ENCODE measurements at regions not wholly inside any gene's neighbourhood (a gene's known extent, or its start where the extent isn't known, plus 50 kb on each side); places are given as distances from the start of the nearest gene placed in this dataset.
"Not testable (repeated sequence)": the region's sequence is repeated elsewhere in the genome, so short reads cannot be mapped to it uniquely, and the experiment has no call there.

GRCh38 chr19:31881988-31882387 lies 463.4 kb upstream of the ZNF507 start:
- H3K27ac Mint-ChIP-seq, result no peak overlapping the region
- no peak overlapping the region for H3K4me3 Mint-ChIP-seq
- H3K27me3 Mint-ChIP-seq (ENCODE audit: low read depth), result no peaks in the 10 kb centered on the region
- H3K36me3 Mint-ChIP-seq (ENCODE audit: low read depth), result no peaks in the 10 kb centered on the region
- H3K4me1 Mint-ChIP-seq (ENCODE audit: low read depth), result no peaks in the 10 kb centered on the region
- H3K9me3 Mint-ChIP-seq, result peaks cover 17% of the 10 kb centered on the region

GRCh38 chr19:31882709-31883108 lies 462.7 kb upstream of the ZNF507 start:
- H3K9me3 Mint-ChIP-seq, result peaks cover 13% of the 10 kb centered on the region
- no peak overlapping the region for H3K4me3 Mint-ChIP-seq
- no peak overlapping the region for H3K27ac Mint-ChIP-seq
- no peaks in the 10 kb centered on the region for H3K4me1 Mint-ChIP-seq (ENCODE audit: low read depth)
- no peaks in the 10 kb centered on the region for H3K36me3 Mint-ChIP-seq (ENCODE audit: low read depth)
- no peaks in the 10 kb centered on the region for H3K27me3 Mint-ChIP-seq (ENCODE audit: low read depth)

GRCh38 chr19:31883296-31883990 lies 462.0 kb upstream of the ZNF507 start:
- Mint-ChIP-seq H3K4me1 (ENCODE audit: low read depth) (no peaks in the 10 kb centered on the region), H3K4me3 (no peak overlapping the region), H3K9me3 (peaks cover 13% of the 10 kb centered on the region), H3K27me3 (ENCODE audit: low read depth) (no peaks in the 10 kb centered on the region), H3K27ac (no peak overlapping the region), H3K36me3 (ENCODE audit: low read depth) (no peaks in the 10 kb centered on the region)

GRCh38 chr19:31885280-31885853 lies 460.0 kb upstream of the ZNF507 start:
- Mint-ChIP-seq H3K36me3 (ENCODE audit: low read depth) (no peaks in the 10 kb centered on the region), H3K4me3 (no peak overlapping the region)

DNA sequence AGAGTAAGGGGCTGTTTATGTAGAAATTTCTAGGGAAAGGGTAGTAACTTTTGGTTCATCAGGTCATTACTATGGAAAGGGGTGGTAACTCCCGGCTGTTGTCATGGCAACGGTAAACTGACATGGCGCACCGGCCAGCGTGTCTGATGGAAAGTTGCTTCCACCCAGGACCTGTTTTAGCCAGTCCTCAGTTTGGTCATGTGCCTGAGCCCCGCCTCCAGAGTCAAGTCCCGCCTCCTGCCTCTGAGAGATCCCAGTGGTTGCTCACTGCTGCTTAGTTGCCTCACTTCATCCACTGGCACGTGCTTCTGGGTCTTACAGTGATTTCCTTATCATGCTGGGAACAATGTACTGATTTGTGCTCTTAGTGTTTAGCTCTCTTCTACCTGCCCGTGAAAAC lies 455.2 kb upstream of the ZNF507 start:
- H3K9me3 Mint-ChIP-seq, result peaks cover 19% of the 10 kb centered on the region
- no peaks in the 10 kb centered on the region for H3K27me3 Mint-ChIP-seq (ENCODE audit: low read depth)
- H3K27ac Mint-ChIP-seq, result no peak overlapping the region
- no peaks in the 10 kb centered on the region for H3K36me3 Mint-ChIP-seq (ENCODE audit: low read depth)
- H3K4me3 Mint-ChIP-seq, result no peak overlapping the region
- H3K4me1 Mint-ChIP-seq (ENCODE audit: low read depth), result no peaks in the 10 kb centered on the region

More at GRCh38 chr19:31885280-31885853, 460.0 kb upstream of the ZNF507 start:
- Mint-ChIP-seq H3K27ac (no peak overlapping the region), H3K4me1 (ENCODE audit: low read depth) (no peaks in the 10 kb centered on the region), H3K27me3 (ENCODE audit: low read depth) (no peaks in the 10 kb centered on the region), H3K9me3 (peaks cover 20% of the 10 kb centered on the region)

GRCh38 chr19:31892060-31892459 lies 453.4 kb upstream of the ZNF507 start:
- no peaks in the 10 kb centered on the region for H3K36me3 Mint-ChIP-seq (ENCODE audit: low read depth)
- no peak overlapping the region for H3K4me3 Mint-ChIP-seq
- peaks cover 19% of the 10 kb centered on the region for H3K9me3 Mint-ChIP-seq
- no peaks in the 10 kb centered on the region for H3K27me3 Mint-ChIP-seq (ENCODE audit: low read depth)
- H3K27ac Mint-ChIP-seq, result no peak overlapping the region
- no peaks in the 10 kb centered on the region for H3K4me1 Mint-ChIP-seq (ENCODE audit: low read depth)

DNA sequence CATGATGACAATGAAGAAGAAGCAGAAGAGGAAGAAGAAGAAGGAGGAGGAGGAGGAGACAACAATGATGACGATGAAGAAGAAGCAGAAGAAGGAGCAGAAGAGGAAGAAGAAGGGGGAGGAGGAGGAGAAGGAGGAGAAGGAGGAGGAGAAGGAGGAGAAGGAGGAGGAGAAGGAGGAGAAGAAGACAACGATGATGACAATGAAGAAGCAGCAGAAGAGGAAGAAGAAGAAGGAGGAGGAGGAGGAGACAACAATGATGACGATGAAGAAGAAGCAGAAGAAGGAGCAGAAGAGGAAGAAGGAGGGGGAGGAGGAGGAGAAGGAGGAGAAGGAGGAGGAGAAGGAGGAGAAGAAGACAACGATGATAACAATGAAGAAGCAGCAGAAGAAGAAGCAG lies 451.9 kb upstream of the ZNF507 start:
- H3K9me3 Mint-ChIP-seq, result peaks cover 19% of the 10 kb centered on the region
- H3K36me3 Mint-ChIP-seq (ENCODE audit: low read depth); H3K4me3 Mint-ChIP-seq; H3K27ac Mint-ChIP-seq; H3K4me1 Mint-ChIP-seq (ENCODE audit: low read depth); H3K27me3 Mint-ChIP-seq (ENCODE audit: low read depth): not testable (repeated sequence)

- Mint-ChIP-seq H3K27ac (no peak overlapping the region), H3K27me3 (ENCODE audit: low read depth) (no peaks in the 10 kb centered on the region), H3K36me3 (ENCODE audit: low read depth) (no peaks in the 10 kb centered on the region), H3K4me1 (ENCODE audit: low read depth) (no peaks in the 10 kb centered on the region), H3K9me3 (peaks cover 13% of the 10 kb centered on the region), H3K4me3 (no peak overlapping the region)
Observed at GRCh38 chr19:31894451-31894850, 451.0 kb upstream of the ZNF507 start.

DNA sequence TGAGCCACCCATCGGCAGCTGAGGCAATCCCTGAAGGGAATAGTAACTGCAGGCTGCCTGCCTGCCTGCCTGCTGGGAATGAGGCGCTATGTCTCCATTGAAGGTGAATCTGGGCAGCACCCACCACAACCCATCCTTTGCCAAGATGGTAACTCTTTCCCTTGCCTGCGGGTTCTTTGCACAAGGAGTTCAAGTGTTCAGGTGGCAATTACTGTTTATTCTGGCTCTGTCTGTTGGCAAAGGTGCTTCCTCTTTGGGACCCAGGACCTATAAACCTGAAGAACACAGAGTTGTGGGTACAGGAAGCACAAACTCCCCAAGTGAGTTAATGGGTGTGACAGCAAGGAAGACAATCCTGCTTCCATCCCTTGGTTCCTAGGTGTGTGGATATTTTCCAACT lies 448.1 kb upstream of the ZNF507 start:
- Mint-ChIP-seq H3K27me3 (ENCODE audit: low read depth) (no peaks in the 10 kb centered on the region), H3K4me1 (ENCODE audit: low read depth) (no peaks in the 10 kb centered on the region), H3K36me3 (ENCODE audit: low read depth) (no peaks in the 10 kb centered on the region), H3K4me3 (no peak overlapping the region), H3K27ac (no peak overlapping the region), H3K9me3 (peaks cover 10% of the 10 kb centered on the region)

GRCh38 chr19:31900991-31901390 lies 444.4 kb upstream of the ZNF507 start:
- no peaks in the 10 kb centered on the region for H3K27me3 Mint-ChIP-seq (ENCODE audit: low read depth)
- H3K9me3 Mint-ChIP-seq, result peaks cover 16% of the 10 kb centered on the region
- H3K27ac Mint-ChIP-seq, result no peak overlapping the region
- no peaks in the 10 kb centered on the region for H3K36me3 Mint-ChIP-seq (ENCODE audit: low read depth)
- H3K4me1 Mint-ChIP-seq (ENCODE audit: low read depth), result peaks cover 2% of the 10 kb centered on the region
- H3K4me3 Mint-ChIP-seq, result no peak overlapping the region

DNA sequence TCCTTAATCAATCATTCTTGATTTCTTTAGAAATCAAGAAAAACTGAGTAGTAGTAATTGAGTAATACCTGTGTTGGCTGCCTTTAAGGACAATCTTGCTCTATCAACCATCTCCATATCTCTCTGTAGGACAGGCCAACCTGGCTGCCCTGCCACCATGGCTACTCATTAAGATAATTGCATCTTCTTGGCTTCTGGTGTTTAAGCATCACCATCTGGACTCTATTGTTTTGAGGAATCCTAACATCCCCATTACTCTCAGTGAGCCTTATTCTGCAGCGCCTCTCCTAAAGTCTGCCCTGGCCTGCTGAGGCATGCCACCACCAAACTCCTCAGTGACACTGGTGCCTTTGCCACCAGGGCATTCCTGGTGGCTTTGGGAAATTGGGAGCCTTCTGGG lies 442.6 kb upstream of the ZNF507 start:
- H3K27ac Mint-ChIP-seq, result no peak overlapping the region
- H3K4me1 Mint-ChIP-seq (ENCODE audit: low read depth), result peaks cover 2% of the 10 kb centered on the region
- H3K36me3 Mint-ChIP-seq (ENCODE audit: low read depth), result no peaks in the 10 kb centered on the region
- peaks cover 19% of the 10 kb centered on the region for H3K9me3 Mint-ChIP-seq
- no peaks in the 10 kb centered on the region for H3K27me3 Mint-ChIP-seq (ENCODE audit: low read depth)
- H3K4me3 Mint-ChIP-seq, result no peak overlapping the region

DNA sequence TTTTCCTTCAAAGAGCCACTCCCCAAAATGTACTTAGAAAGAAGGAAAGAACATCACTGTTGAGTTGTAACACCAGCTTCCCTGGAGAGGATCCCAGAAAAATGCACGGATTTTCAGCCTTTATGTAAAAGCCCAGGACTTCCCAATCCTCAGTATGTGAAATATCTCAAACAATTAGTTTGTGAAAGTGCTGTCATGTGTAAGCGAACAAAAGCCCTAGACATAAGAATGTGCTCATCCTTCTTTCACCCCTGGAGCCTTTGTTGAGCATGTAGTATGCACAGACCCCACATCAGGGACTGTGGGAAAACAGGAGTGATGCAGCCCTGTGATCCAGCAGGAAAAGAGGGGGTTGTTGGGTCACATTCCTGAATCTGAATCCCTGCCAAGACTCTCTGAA lies 441.4 kb upstream of the ZNF507 start:
- H3K27me3 Mint-ChIP-seq (ENCODE audit: low read depth), result no peaks in the 10 kb centered on the region
- H3K27ac Mint-ChIP-seq, result no peak overlapping the region
- H3K9me3 Mint-ChIP-seq, result peaks cover 19% of the 10 kb centered on the region
- no peaks in the 10 kb centered on the region for H3K36me3 Mint-ChIP-seq (ENCODE audit: low read depth)
- no peak overlapping the region for H3K4me3 Mint-ChIP-seq
- H3K4me1 Mint-ChIP-seq (ENCODE audit: low read depth), result peaks cover 2% of the 10 kb centered on the region

GRCh38 chr19:31906111-31906871 lies 439.1 kb upstream of the ZNF507 start:
- H3K27ac Mint-ChIP-seq, result peak overlapping the region; percentile 22
- H3K27me3 Mint-ChIP-seq (ENCODE audit: low read depth), result no peaks in the 10 kb centered on the region

DNA sequence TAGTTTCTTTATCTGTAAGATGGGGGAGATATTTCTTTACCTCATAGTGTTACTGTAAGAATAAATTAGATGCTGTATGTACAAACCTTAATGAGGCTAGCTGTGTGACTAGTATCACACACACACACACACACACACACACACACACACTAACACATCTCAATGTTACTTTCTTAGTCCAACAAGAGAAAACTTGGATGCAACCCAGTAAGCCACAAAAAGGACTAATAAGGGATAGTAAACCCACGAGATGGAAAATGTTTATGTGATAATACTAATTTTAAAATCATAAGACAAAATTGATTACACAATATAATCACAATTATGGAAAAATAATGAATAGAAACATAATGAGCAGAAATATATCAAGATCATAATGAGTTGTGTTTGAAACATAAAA lies 437.7 kb upstream of the ZNF507 start:
- Mint-ChIP-seq H3K27ac (no peak overlapping the region), H3K9me3 (peaks cover 12% of the 10 kb centered on the region), H3K27me3 (ENCODE audit: low read depth) (no peaks in the 10 kb centered on the region), H3K4me1 (ENCODE audit: low read depth) (peaks cover 2% of the 10 kb centered on the region), H3K4me3 (no peak overlapping the region), H3K36me3 (ENCODE audit: low read depth) (no peaks in the 10 kb centered on the region)

More at GRCh38 chr19:31906111-31906871, 439.1 kb upstream of the ZNF507 start:
- Mint-ChIP-seq H3K4me3 (no peak overlapping the region), H3K4me1 (ENCODE audit: low read depth) (peaks cover 2% of the 10 kb centered on the region), H3K9me3 (peaks cover 12% of the 10 kb centered on the region), H3K36me3 (ENCODE audit: low read depth) (no peaks in the 10 kb centered on the region)

- Mint-ChIP-seq H3K27me3 (ENCODE audit: low read depth) (no peaks in the 10 kb centered on the region), H3K4me1 (ENCODE audit: low read depth) (peaks cover 2% of the 10 kb centered on the region), H3K27ac (no peak overlapping the region), H3K36me3 (ENCODE audit: low read depth) (no peaks in the 10 kb centered on the region), H3K4me3 (no peak overlapping the region), H3K9me3 (peaks cover 12% of the 10 kb centered on the region)
Observed at GRCh38 chr19:31908080-31908479, 437.3 kb upstream of the ZNF507 start.
